ENCODE measurements at regions not wholly inside any gene's neighbourhood (a gene's known extent, or its start where the extent isn't known, plus 50 kb on each side); places are given as distances from the start of the nearest gene placed in this dataset.
"Not testable (repeated sequence)": the region's sequence is repeated elsewhere in the genome, so short reads cannot be mapped to it uniquely, and the experiment has no call there.

GRCh38 chr1:185473186-185473585 is 156.1 kb upstream of the IVNS1ABP start:
- in situ Hi-C loops (cut with MboI; ENCODE audit: low sequenced_read_pairs, unreplicated experiment) = no loop called here
- DNase-seq (ENCODE audit: low spot score) = no peak
- no peak for TF ChIP-seq CTCF (IDR thresholded peaks at IDR 0.05; ENCODE audit: borderline replicate concordance, control extremely low read depth, extremely low read depth, insufficient read depth, missing control alignments)

- in situ Hi-C loops (cut with MboI; ENCODE audit: low sequenced_read_pairs, unreplicated experiment) = no loop called here
- DNase-seq (ENCODE audit: low spot score) = no peak
- no peak for TF ChIP-seq CTCF (IDR thresholded peaks at IDR 0.05; ENCODE audit: borderline replicate concordance, control extremely low read depth, extremely low read depth, insufficient read depth, missing control alignments)
These were observed 151.6 kb upstream of the IVNS1ABP start for GRCh38 chr1:185468626-185469025.

- TF ChIP-seq CTCF (IDR thresholded peaks at IDR 0.05; ENCODE audit: borderline replicate concordance, control extremely low read depth, extremely low read depth, insufficient read depth, missing control alignments) = no peak
- in situ Hi-C loops (cut with MboI; ENCODE audit: low sequenced_read_pairs, unreplicated experiment) = no loop called here
- DNase-seq (ENCODE audit: low spot score) = no peak
These were observed 150.1 kb upstream of the IVNS1ABP start for GRCh38 chr1:185467122-185467521.

- no peak for DNase-seq (ENCODE audit: low spot score)
- no peak for TF ChIP-seq CTCF (IDR thresholded peaks at IDR 0.05; ENCODE audit: borderline replicate concordance, control extremely low read depth, extremely low read depth, insufficient read depth, missing control alignments)
- in situ Hi-C loops (cut with MboI; ENCODE audit: low sequenced_read_pairs, unreplicated experiment) = no loop called here
These were observed 147.7 kb upstream of the IVNS1ABP start for GRCh38 chr1:185464777-185465176.

- no peak for TF ChIP-seq CTCF (IDR thresholded peaks at IDR 0.05; ENCODE audit: borderline replicate concordance, control extremely low read depth, extremely low read depth, insufficient read depth, missing control alignments)
- in situ Hi-C loops (cut with MboI; ENCODE audit: low sequenced_read_pairs, unreplicated experiment) = no loop called here
- DNase-seq (ENCODE audit: low spot score) = no peak
These were observed 146.4 kb upstream of the IVNS1ABP start for GRCh38 chr1:185463433-185463832.

- in situ Hi-C loops (cut with MboI; ENCODE audit: low sequenced_read_pairs, unreplicated experiment) = no loop called here
- DNase-seq (ENCODE audit: low spot score) = no peak
- no peak for TF ChIP-seq CTCF (IDR thresholded peaks at IDR 0.05; ENCODE audit: borderline replicate concordance, control extremely low read depth, extremely low read depth, insufficient read depth, missing control alignments)
These were observed 146.0 kb upstream of the IVNS1ABP start for GRCh38 chr1:185463011-185463410.

GRCh38 chr1:185460723-185461122 is 143.7 kb upstream of the IVNS1ABP start:
- DNase-seq (ENCODE audit: low spot score); in situ Hi-C loops (cut with MboI; ENCODE audit: low sequenced_read_pairs, unreplicated experiment): not testable (repeated sequence)
